Neutrophil (primary cell): ENCODE measurements at regions not wholly inside any gene's neighbourhood (a gene's known extent, or its start where the extent isn't known, plus 50 kb on each side); places are given as distances from the start of the nearest gene placed in this dataset.

ENCODE experiments used
- H3K27ac ChIP-seq: fragments of 200-600 bp; sonication (generic); 2 replicates; pipeline ENCODE4 v1.5.1; 2016; ENCODE audit warnings: mild to moderate bottlenecking, moderate library complexity
- H3K27me3 ChIP-seq: fragments of 200-600 bp; sonication (generic); 2 replicates; pipeline ENCODE4 v1.6.0; 2016; ENCODE audit warnings: mild to moderate bottlenecking
- H3K36me3 ChIP-seq: fragments of 200-600 bp; sonication (generic); 2 replicates; pipeline ENCODE4 v1.5.1; 2017
- H3K4me1 ChIP-seq, 2 experiments: fragments of 200-600 bp in 1 of 2; sonication (generic) in 1 of 2; 1 replicate in 1 of 2; 2 replicates in 1 of 2; pipeline versions ENCODE4 v1.5.1 to v1.6.1; 2013 to 2016; ENCODE audit warnings: low read depth in 1 of 2, low read length in 1 of 2, mild to moderate bottlenecking in 1 of 2, moderate library complexity in 1 of 2; ENCODE audit not compliant: control insufficient read depth in 1 of 2, insufficient read depth in 1 of 2
- H3K4me3 ChIP-seq, 2 experiments: fragments of 200-600 bp in 1 of 2; sonication (generic) in 1 of 2; 1 replicate in 1 of 2; 2 replicates in 1 of 2; pipeline ENCODE4 v1.5.1; 2013 to 2016; ENCODE audit warnings: low read depth in 1 of 2, low read length in 1 of 2, mild to moderate bottlenecking in 1 of 2, moderate library complexity in 1 of 2
- H3K9me3 ChIP-seq: fragments of 200-600 bp; sonication (generic); 2 replicates; pipeline ENCODE4 v1.5.1; 2016
- TF ChIP-seq, protein P1 (sequence below): fragments of 200-600 bp; sonication (generic); IDR thresholded peaks from 2 replicates; pipeline ENCODE4 v1.5.1; 2016; ENCODE audit warnings: antibody characterized with exemption

DNA sequence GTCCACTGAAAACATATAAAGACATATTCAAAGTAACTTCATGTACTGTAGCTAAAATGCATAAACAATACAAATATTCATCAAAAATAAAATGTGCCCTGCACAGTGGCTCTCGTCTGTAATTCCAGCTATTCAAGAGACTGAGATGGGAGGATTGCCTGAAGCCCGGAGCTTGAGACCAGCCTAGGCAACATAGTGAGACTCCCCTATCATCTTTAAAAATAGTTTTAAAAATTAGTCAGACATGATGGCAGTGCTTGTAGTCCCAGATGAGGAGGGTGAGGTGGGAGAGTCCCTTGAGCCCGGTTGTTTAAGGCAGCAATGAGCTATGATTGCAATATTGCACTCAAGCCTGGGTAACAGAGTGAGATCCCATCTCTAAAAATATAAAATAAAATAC lies 534.1 kb downstream of the ANXA1 start:
- TF ChIP-seq, protein P1, sequence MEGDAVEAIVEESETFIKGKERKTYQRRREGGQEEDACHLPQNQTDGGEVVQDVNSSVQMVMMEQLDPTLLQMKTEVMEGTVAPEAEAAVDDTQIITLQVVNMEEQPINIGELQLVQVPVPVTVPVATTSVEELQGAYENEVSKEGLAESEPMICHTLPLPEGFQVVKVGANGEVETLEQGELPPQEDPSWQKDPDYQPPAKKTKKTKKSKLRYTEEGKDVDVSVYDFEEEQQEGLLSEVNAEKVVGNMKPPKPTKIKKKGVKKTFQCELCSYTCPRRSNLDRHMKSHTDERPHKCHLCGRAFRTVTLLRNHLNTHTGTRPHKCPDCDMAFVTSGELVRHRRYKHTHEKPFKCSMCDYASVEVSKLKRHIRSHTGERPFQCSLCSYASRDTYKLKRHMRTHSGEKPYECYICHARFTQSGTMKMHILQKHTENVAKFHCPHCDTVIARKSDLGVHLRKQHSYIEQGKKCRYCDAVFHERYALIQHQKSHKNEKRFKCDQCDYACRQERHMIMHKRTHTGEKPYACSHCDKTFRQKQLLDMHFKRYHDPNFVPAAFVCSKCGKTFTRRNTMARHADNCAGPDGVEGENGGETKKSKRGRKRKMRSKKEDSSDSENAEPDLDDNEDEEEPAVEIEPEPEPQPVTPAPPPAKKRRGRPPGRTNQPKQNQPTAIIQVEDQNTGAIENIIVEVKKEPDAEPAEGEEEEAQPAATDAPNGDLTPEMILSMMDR = no peak
- no peaks in the 10 kb centered on the region for H3K27me3 ChIP-seq

DNA sequence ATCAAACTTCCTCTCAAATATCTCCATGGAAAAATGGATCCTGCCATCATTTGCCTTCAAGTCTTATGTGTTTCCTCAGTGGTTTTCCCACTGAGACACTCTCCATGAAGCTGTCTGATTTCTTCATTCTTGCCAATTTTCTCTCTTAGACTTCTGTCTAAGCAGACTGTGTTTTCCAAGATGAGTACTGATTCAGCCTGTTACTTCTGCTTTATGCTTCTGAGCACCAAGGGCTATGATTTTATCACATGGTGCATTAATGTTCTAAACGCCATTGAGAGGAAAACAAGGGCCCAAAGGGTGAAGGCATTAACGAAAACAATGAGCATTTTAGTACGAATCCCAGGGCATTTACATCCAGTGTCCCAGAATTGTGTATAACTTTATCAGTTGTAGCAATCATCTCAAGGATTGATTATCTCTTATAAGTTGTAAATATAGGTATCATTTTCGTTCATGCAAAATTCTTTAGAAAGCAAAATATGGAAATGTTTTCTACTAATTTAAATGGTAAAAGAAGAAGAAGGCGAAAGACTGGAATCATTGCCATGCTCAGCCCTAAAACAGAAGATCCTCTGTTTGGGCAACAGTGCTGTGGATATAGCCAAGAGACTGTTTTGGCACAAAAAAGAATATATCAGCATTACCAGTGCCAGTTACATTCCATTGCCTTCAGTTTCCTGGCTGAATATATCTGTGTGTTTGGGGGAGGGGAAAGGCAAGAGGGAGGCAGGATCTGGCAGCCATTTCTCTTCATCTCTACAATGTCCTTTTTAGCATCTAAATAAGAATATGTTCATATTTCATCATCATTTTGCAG lies 537.6 kb downstream of the ANXA1 start:
- Histone ChIP-seq H3K4me1 (no peaks in the 10 kb centered on the region), H3K27me3 (no peaks in the 10 kb centered on the region), H3K36me3 (no peaks in the 10 kb centered on the region), H3K4me3 (no peak overlapping the region), H3K27ac (no peak overlapping the region), H3K9me3 (no peaks in the 10 kb centered on the region)
- TF ChIP-seq, protein P1 = no peak

More for the DNA sequence above, 534.1 kb downstream of the ANXA1 start:
- no peaks in the 10 kb centered on the region for H3K9me3 ChIP-seq
- H3K27ac ChIP-seq = no peak overlapping the region
- H3K4me1 ChIP-seq = no peaks in the 10 kb centered on the region
- no peaks in the 10 kb centered on the region for H3K36me3 ChIP-seq
- no peak overlapping the region for H3K4me3 ChIP-seq

DNA sequence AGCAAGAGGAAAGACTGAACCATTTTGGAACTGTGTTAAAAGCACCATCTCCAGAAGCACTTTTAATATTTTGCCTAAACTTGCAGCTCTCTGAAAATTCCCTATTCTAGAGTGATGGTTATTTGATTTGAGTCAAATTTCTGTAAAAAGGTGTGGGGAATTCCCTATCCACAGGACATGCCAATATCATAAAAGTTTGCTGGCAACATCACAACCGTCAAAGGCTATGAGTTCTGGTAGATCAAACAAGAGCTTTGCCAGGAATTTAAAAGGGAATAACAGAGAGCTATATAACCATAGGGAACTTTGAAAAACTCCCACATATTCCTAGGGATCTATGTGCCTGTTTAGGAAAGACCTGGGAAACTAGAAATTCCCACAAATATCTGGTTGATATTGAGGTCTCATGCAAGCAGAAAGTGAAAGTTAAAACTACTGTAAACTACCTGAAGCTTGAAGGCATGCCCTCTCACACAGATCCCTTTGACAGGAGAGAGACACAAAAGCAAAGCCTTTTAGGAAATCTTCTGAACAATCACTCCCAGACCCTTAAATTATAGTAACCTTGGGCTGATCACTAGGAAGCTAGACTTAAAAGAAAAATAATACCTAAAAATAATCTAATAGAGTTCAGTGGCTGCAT lies 549.9 kb downstream of the ANXA1 start:
- H3K9me3 ChIP-seq = no peaks in the 10 kb centered on the region
- H3K4me3 ChIP-seq = no peak overlapping the region
- no peaks in the 10 kb centered on the region for H3K4me1 ChIP-seq
- H3K27ac ChIP-seq = no peak overlapping the region
- TF ChIP-seq, protein P1 = no peak
- H3K36me3 ChIP-seq = no peaks in the 10 kb centered on the region
- H3K27me3 ChIP-seq = no peaks in the 10 kb centered on the region

DNA sequence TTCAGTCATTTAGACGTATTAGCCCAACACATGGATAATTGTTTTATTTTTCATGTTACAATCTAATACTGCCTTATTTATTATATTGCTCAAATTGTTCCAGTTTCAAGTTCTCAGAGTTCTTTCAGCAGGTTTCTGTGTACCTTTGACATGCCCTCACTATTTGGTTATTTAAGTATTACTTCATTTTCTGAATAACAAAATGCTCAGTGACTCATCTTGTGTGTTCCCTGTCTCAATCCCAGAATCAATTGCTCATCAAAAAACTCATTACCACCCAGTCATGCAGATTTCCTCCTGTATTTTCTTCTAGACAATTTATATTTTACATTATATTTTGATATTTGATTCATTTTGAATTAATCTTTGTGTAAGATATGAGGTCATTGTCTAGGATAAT lies 562.6 kb downstream of the ANXA1 start:
- no peak overlapping the region for H3K27ac ChIP-seq
- no peaks in the 10 kb centered on the region for H3K27me3 ChIP-seq
- TF ChIP-seq, protein P1 = no peak
- no peaks in the 10 kb centered on the region for H3K36me3 ChIP-seq
- H3K4me1 ChIP-seq = no peaks in the 10 kb centered on the region
- no peak overlapping the region for H3K4me3 ChIP-seq
- no peaks in the 10 kb centered on the region for H3K9me3 ChIP-seq

DNA sequence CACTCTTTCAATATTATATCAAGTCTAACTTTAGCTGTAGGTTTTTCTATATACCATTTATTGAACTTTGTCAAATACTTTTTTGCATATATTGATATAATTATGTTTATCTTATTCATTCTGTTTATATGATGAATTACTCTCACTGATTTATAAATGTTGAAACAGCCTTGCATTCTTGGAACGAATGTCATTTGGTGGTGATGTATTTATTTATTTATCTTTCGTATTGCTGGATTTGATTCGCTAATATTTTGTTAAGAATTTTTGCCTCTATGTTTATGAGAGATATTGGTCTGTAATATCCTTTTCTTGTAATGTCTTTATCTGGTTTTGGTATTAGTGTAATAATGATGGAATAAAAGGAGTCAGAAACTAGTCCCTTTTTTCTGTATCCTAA lies 563.9 kb downstream of the ANXA1 start:
- no peaks in the 10 kb centered on the region for H3K27me3 ChIP-seq
- H3K9me3 ChIP-seq = no peaks in the 10 kb centered on the region
- H3K27ac ChIP-seq = no peak overlapping the region
- H3K4me3 ChIP-seq = no peak overlapping the region
- no peaks in the 10 kb centered on the region for H3K36me3 ChIP-seq
- no peaks in the 10 kb centered on the region for H3K4me1 ChIP-seq
- TF ChIP-seq, protein P1 = no peak
